ENCODE measurements at regions not wholly inside any gene's neighbourhood (a gene's known extent, or its start where the extent isn't known, plus 50 kb on each side); places are given as distances from the start of the nearest gene placed in this dataset.
A peak's percentile ranks its signal among the peaks of the same experiment; 100 is the strongest.

DNA sequence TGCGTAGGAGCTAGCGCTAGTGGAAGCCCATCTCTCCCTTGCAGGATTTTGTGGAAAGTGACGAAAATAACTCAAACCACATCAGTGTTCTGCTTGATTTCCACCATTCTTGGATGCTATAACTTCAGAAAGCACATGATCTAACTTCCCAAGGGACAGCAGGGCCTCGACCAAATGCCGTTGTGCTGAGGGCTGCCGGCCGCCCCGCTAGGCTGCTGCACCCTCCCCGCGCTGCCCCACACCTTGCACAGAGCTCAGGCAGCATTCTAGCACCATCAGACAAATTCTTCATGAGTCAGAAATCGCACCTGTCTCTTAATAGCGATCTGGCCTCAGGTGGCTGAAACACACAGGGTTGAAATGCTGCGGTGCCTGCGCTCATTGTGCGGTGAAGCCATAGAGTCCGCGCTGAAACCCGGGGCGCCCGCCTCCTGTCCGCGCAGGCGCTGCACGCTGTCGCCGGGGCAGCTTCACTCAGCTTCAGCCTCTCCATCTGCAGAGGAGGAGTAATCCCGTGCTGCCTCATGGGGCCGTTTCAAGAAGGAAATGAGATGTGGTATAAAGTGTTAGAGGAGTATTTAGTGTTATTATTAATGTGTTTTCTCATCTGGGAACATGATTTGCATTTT lies 59.2 kb upstream of the B3GAT1 start:
- no peaks in the 10 kb centered on the region for H3K36me3 ChIP-seq (ENCODE audit: control insufficient read depth in 2 of 3, insufficient read depth in 3 of 3, low read length in 3 of 3)
- H3K27me3 ChIP-seq (ENCODE audit: control insufficient read depth, insufficient read depth, low read length) = no peaks in the 10 kb centered on the region
- H3K9ac ChIP-seq (ENCODE audit: low read length in 3 of 3) = no peak overlapping the region
- no peaks in the 10 kb centered on the region for H3K9me3 ChIP-seq (ENCODE audit: control insufficient read depth in 2 of 3, insufficient read depth in 1 of 3, low read length in 3 of 3)
- no peak overlapping the region for H3K27ac ChIP-seq (ENCODE audit: low read depth in 2 of 2, low read length in 2 of 2)
- intact Hi-C loops (cut with DNase I) = no loop called here
- FAIRE-seq = no peak
- H3K4me1 ChIP-seq (ENCODE audit: control insufficient read depth in 2 of 3, insufficient read depth in 2 of 3, low read depth in 1 of 3, low read length in 3 of 3) = peaks cover 0 to 3% (median 0%) of the 10 kb centered on the region in 3 donors
- H3K4me3 ChIP-seq (ENCODE audit: low read length in 3 of 3) = no peak overlapping the region
- no peak for TF ChIP-seq CTCF (IDR thresholded peaks at IDR 0.05; ENCODE audit: borderline replicate concordance, extremely low read depth, insufficient read depth)
- DNase-seq = no peak

- intact Hi-C loops (cut with DNase I) = no loop called here
- Histone ChIP-seq H3K9ac (ENCODE audit: low read length in 3 of 3) (no peak overlapping the region), H3K27me3 (ENCODE audit: control insufficient read depth, insufficient read depth, low read length) (no peaks in the 10 kb centered on the region)
Measured at GRCh38 chr11:134470238-134470637, 58.2 kb upstream of the B3GAT1 start.

DNA sequence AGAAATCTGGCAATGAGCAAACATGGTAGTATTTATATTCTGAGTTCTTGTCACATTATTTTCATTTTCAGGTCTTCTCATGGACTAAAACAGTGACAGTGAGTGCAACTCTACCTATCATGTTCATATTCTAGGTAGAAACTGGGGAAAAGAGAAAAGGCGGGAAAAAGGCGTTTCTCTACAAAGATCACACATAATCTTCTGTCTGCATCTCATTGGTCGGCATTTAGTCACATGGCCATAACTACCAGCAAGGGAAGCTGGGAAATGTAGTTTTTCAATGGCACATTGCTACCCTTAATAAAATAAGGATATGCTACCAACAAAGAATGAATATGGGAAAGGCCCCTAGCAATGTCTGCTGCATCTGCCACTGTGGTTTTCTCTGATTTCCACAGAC lies 57.6 kb upstream of the B3GAT1 start:
- DNase-seq = no peak
- no peak overlapping the region for H3K4me3 ChIP-seq (ENCODE audit: low read length in 3 of 3)
- no peaks in the 10 kb centered on the region for H3K9me3 ChIP-seq (ENCODE audit: control insufficient read depth in 2 of 3, insufficient read depth in 1 of 3, low read length in 3 of 3)
- no peaks in the 10 kb centered on the region for H3K36me3 ChIP-seq (ENCODE audit: control insufficient read depth in 2 of 3, insufficient read depth in 3 of 3, low read length in 3 of 3)
- TF ChIP-seq CTCF (IDR thresholded peaks at IDR 0.05; ENCODE audit: borderline replicate concordance, extremely low read depth, insufficient read depth) = no peak
- no peak for FAIRE-seq
- no peak overlapping the region for H3K27ac ChIP-seq (ENCODE audit: low read depth in 2 of 2, low read length in 2 of 2)
- intact Hi-C loops (cut with DNase I) = no loop called here
- peaks cover 0 to 8% (median 2%) of the 10 kb centered on the region in 3 donors for H3K4me1 ChIP-seq (ENCODE audit: control insufficient read depth in 2 of 3, insufficient read depth in 2 of 3, low read depth in 1 of 3, low read length in 3 of 3)
- H3K9ac ChIP-seq (ENCODE audit: low read length in 3 of 3) = no peak overlapping the region
- H3K27me3 ChIP-seq (ENCODE audit: control insufficient read depth, insufficient read depth, low read length) = no peaks in the 10 kb centered on the region

More at GRCh38 chr11:134470238-134470637, 58.2 kb upstream of the B3GAT1 start:
- Histone ChIP-seq H3K9me3 (ENCODE audit: control insufficient read depth in 2 of 3, insufficient read depth in 1 of 3, low read length in 3 of 3) (no peaks in the 10 kb centered on the region), H3K4me3 (ENCODE audit: low read length in 3 of 3) (no peak overlapping the region), H3K4me1 (ENCODE audit: control insufficient read depth in 2 of 3, insufficient read depth in 2 of 3, low read depth in 1 of 3, low read length in 3 of 3) (peaks cover 0 to 5% (median 2%) of the 10 kb centered on the region in 3 donors), H3K27ac (ENCODE audit: low read depth in 2 of 2, low read length in 2 of 2) (no peak overlapping the region), H3K36me3 (ENCODE audit: control insufficient read depth in 2 of 3, insufficient read depth in 3 of 3, low read length in 3 of 3) (no peaks in the 10 kb centered on the region)
- TF ChIP-seq CTCF (IDR thresholded peaks at IDR 0.05; ENCODE audit: borderline replicate concordance, extremely low read depth, insufficient read depth) = no peak
- FAIRE-seq = no peak
- DNase-seq = no peak

DNA sequence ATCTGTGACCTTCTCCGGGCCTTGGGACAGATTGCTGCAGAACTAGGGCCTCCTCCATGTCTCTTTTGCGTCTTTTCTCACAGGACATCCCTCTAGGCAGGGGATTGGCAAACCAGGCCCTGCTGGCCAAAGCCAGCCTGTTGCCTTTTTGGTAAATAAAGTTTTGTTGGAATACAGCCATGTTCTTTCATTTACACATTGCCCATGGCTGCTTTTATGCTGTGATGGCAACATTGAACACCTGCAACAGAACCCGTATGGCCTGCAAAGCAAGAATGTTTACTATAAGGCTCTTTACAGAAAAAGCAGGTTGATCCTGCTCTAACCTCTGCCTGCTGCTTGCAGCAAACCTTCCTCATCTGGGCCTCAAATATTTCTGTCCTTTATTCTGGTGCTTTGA lies 56.8 kb upstream of the B3GAT1 start:
- Histone ChIP-seq H3K4me1 (ENCODE audit: control insufficient read depth in 2 of 3, insufficient read depth in 2 of 3, low read depth in 1 of 3, low read length in 3 of 3) (peaks cover 0 to 8% (median 2%) of the 10 kb centered on the region in 3 donors), H3K36me3 (ENCODE audit: control insufficient read depth in 2 of 3, insufficient read depth in 3 of 3, low read length in 3 of 3) (no peaks in the 10 kb centered on the region), H3K9me3 (ENCODE audit: control insufficient read depth in 2 of 3, insufficient read depth in 1 of 3, low read length in 3 of 3) (no peaks in the 10 kb centered on the region), H3K27me3 (ENCODE audit: control insufficient read depth, insufficient read depth, low read length) (no peaks in the 10 kb centered on the region), H3K27ac (ENCODE audit: low read depth in 2 of 2, low read length in 2 of 2) (no peak overlapping the region), H3K9ac (ENCODE audit: low read length in 3 of 3) (no peak overlapping the region), H3K4me3 (ENCODE audit: low read length in 3 of 3) (peak overlapping the region in 2 of 3 donors; percentile 51 to 66)
- intact Hi-C loops (cut with DNase I) = no loop called here
- DNase-seq (no peak), FAIRE-seq (no peak)
- no peak for TF ChIP-seq CTCF (IDR thresholded peaks at IDR 0.05; ENCODE audit: borderline replicate concordance, extremely low read depth, insufficient read depth)
